Cardiac septum (tissue), 1 donor: ENCODE measurements at regions not wholly inside any gene's neighbourhood (a gene's known extent, or its start where the extent isn't known, plus 50 kb on each side); places are given as distances from the start of the nearest gene placed in this dataset.
"Not testable (repeated sequence)": the region's sequence is repeated elsewhere in the genome, so short reads cannot be mapped to it uniquely, and the experiment has no call there.

Source experiments
- DNase-seq: peaks from one replicate; pipeline ENCODE4 v3.0.0-alpha.2; 2020; ENCODE audit warnings: low spot score
- intact Hi-C: fragments of 100-400 bp; cut with DNase I; formaldehyde crosslinking; loops from one replicate; pipeline ENCODE4 v1.14.0; 2022
- donor health status: DM: no; HTN: no; CAD: no.

GRCh38 chr16:86070484-86070883, 171.5 kb downstream of the IRF8 start:
- intact Hi-C loops: loop anchor here (10.0 kb wide), 1 partner anchor 274 kb away; no protein-coding TSS in a partner anchor

GRCh38 chr16:86070971-86071370, 172.0 kb downstream of the IRF8 start:
- no peak for DNase-seq
- intact Hi-C loops: loop anchor here (10.0 kb wide), 1 partner anchor 274 kb away; no protein-coding TSS in a partner anchor

More at GRCh38 chr16:86070484-86070883, 171.5 kb downstream of the IRF8 start:
- no peak for DNase-seq

DNA sequence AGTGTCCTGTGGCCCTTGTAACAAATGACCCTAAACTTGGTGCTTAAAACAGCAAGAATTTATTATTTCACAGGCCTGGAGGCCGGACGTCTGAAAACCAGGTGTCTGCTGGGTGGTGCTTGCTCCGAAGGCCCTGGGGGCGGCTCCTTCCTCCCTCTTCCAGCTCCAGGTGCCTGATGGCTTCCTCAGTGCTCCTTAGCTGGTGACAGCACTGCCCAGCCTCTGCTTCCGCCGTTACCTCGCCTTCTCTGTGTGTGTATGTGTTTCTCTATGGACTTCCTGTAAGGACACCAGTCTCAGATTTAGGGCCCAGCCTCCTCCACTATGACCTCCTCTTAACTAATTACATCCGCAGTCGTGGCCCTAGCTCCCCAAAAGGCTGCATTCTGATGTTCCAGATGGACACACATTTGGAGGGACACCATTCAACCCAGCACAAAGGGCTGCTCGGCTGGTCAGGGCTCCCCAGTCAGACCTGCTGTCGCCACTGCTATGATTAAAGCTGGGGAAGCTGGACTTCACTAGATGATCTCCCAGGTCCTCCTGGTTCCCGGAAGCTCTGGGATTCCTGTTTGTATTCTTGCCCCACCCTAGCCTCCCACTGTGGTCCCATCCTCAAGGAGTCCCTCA, 172.8 kb downstream of the IRF8 start:
- intact Hi-C loops: loop anchor here (2.0 to 10.0 kb wide), 2 partner anchors 273 to 445 kb away; no protein-coding TSS in a partner anchor
- no peak for DNase-seq

DNA sequence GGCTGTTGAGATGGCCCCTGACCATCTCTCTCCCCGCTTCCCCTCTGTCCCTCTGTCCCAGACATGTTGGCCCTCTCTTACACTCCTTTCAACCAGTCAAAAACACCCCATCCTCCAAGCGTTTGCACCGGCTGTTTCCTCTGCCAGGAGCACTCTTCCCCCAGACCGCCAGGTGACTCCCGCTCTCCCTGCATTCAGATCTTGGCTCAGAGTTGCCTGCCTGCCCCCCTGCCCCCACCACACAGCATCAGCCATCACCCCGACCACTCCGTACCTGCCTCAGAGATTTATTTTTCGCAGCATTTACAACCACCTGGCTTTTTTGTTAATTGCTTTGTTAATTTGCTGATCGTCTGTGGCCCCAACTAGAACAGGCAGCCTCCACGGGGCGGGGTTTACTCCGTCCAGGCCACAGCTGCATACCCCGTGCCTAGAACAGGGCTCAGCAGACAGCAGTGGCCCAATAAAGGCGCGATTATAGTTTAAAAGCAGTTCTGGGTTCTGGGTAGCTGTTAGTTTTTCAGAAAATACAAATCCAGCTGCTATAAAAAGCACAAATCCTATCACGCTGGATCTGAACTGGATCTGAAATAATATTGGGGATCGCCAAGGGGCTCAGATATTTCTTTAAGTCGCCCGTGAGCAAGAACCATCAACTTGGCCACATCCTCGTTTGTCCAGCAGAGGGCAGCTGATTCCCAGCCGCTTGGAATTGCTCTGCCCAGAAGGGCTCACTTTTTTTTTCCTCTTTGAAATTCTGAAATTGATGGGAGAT, 173.6 kb downstream of the IRF8 start:
- intact Hi-C loops: loop anchor here (2.0 to 10.0 kb wide), 2 partner anchors 272 to 444 kb away; no protein-coding TSS in a partner anchor
- DNase-seq: no peak

- intact Hi-C loops: loop anchor here (2.0 to 10.0 kb wide), 2 partner anchors 272 to 444 kb away; no protein-coding TSS in a partner anchor
- DNase-seq: no peak
These were observed 174.2 kb downstream of the IRF8 start for GRCh38 chr16:86073103-86073625.

DNA sequence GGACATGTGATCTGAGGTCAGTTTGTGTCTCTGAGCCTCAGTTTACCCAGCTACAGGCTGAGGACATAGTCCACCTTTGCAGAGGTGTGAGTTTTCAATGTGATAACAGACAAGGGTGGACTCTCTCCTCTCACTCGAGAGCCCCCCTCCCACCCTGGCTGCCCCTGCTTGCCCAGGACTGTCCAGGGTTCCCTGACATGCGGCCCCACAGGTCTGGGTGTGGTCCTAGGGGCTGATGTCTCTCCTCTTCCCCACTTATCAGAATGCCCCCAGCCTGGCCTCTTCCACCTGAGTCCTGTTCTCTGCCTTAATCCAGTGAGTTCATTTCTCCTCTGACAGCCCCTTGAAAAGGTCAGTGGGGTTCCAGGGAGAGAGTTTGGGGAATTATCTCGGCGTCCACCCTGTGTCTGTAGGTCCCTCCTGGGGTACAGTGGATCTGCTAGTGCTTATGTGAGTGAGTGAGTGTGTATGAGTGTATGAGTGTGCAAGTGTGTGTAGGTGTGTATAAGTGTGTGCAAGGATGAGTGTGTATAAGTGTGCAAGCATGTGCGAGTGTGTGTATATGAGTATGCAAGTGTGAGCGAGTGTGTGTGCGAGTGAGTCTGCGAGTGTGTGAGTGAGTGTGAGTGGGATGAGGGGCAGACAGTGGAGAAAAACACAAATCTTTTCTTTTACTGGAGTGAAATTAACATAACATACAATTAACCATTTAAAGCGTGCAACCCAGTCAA, 175.0 kb downstream of the IRF8 start:
- no peak for DNase-seq
- intact Hi-C loops: loop anchor here (2.0 to 10.0 kb wide), 2 partner anchors 271 to 443 kb away; no protein-coding TSS in a partner anchor

- intact Hi-C loops: loop anchor here (10.0 kb wide), 1 partner anchor 270 kb away; no protein-coding TSS in a partner anchor
- DNase-seq: no peak
These were observed 175.9 kb downstream of the IRF8 start for GRCh38 chr16:86074651-86075487.

DNA sequence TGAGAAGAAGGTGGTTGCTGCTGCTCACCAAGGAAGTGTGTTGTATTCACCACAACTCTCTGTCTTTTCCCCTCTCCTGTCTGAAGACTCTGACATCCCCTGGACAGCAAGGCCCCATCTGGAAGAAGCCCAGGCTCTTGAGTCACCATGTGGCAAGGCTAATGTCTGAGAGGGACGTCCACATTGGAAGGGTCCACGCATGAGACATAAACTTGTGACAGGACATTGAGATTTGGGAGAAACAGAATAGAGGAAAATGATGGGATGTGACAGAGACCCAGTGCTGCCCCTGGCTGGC, 176.5 kb downstream of the IRF8 start:
- intact Hi-C loops: loop anchor here (10.0 kb wide), 1 partner anchor 269 kb away; no protein-coding TSS in a partner anchor
- DNase-seq: no peak

- DNase-seq: no peak
- intact Hi-C loops: loop anchor here (10.0 kb wide), 1 partner anchor 269 kb away; no protein-coding TSS in a partner anchor
These were observed 177.0 kb downstream of the IRF8 start for GRCh38 chr16:86075839-86076440.

- intact Hi-C loops: loop anchor here (10.0 kb wide), 1 partner anchor 268 kb away; no protein-coding TSS in a partner anchor
- no peak for DNase-seq
These were observed 177.6 kb downstream of the IRF8 start for GRCh38 chr16:86076606-86077005.

DNA sequence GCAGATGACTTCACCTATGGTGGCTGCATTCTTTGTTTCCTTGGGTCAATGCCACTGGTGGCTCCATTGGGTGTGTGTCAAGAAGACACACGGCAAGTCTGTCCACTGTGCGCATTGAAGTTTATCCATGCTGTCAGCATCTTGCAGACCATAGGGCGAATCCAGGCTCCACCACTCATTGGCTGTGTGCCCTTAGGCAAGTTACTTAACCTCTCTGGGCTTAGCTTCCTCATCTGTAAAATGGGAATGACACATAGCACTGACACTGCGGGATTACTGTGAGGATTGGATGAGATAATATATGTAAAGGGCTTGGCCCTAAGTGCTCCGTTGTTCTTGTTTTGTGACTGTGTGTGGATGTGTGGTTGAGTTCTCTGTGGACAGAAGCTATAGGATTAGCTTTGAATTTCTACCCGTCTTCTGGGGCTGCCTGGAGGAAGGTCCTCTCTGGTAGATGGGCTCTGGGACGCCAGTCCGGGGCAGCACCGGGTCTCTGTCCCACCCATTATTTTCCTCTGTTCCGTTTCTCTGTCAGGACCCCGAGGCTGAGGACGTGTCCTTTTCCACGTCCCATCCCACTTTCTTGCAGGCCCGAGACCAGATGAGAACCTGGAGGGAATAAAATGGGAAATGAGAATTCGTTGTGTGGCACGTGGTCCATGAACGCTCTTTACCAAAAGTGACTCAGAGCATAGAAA, 178.4 kb downstream of the IRF8 start:
- no peak for DNase-seq

DNA sequence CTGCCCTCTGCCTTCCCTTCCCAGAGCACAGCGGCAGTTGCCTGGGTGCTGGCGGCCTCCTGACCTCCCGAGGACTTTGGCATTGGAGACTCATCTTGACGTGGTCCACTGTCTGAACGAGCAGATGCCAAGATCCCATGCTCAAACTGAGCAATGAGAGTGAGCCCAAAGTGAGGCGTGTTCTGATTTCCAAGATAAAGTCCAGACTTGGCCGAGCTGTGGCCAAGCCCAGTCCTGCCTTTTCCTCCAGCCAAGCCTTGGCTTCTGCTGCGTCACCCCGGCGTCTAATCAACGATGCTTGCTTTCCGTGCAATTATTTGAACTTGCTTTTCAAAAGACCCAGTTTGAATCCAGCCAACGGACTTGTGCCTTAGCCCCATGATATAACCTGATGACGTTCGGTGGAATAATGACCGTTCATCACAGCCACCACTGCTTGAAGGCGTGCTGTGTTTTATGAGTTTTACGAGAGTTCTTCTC, 179.2 kb downstream of the IRF8 start:
- intact Hi-C loops: loop anchor here (10.0 kb wide), 1 partner anchor 267 kb away; no protein-coding TSS in a partner anchor
- no peak for DNase-seq

More for the DNA sequence above, 178.4 kb downstream of the IRF8 start:
- intact Hi-C loops: loop anchor here (10.0 kb wide), 1 partner anchor 267 kb away; no protein-coding TSS in a partner anchor

DNA sequence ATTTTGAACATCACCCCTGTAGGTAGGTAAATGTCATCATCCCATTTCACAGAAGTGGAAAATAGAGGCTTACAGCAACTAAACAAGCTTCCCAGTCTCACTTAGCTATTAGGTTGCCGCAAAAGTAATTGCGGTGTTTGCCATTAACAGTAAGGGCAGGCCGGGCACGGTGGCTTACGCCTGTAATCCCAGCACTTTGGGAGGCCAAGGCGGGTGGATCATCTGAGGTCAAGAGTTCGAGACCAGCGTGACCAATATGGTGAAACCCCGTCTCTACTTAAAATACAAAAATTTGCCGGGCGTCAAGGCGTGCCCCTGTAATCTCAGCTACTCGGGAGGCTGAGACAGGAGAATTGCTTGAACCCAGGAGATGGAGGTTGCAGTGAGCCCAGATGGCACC, 179.7 kb downstream of the IRF8 start:
- DNase-seq: not testable (repeated sequence)
- intact Hi-C loops: loop anchor here (10.0 kb wide), 1 partner anchor 266 kb away; no protein-coding TSS in a partner anchor

- no peak for DNase-seq
- intact Hi-C loops: loop anchor here (10.0 kb wide), 1 partner anchor 265 kb away; no protein-coding TSS in a partner anchor
These were observed 180.4 kb downstream of the IRF8 start for GRCh38 chr16:86079255-86079885.

DNA sequence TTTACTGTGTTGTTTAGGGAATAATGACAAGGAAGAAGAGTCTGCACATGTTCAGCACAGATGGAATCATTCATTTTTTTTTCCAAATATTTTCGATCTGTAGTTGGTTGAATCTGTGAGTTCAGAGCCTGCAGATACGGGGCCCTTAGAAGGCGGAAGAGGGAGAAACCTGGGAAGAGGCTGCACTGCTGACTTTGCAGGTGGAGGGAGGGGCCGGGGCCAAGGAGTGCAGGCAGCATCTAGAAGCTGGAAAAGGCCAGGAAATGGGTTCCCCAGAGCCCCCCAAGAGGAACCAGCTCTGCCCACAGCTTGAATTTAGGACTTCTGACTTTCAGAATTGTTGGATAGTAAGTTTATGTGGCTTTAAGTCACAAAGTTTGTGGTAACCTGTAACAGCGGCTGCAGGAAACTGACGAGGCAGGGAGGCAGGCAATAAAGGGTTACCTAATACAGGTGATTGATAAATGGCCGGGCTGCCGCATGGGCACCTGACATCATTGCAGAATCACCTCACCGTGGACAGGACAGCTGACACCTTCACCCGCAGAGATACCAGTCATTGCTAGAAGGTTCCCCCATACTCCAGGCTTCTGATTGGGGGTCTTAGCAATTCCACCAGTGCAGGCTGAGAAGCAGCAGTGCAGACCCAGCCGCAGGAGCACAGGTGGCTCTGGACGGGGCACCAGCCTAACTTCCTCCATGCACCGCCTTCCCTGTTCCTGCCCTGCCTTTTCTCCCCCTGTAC, 181.3 kb downstream of the IRF8 start:
- DNase-seq: no peak
- intact Hi-C loops: no loop called here

GRCh38 chr16:86080982-86081381, 182.0 kb downstream of the IRF8 start:
- intact Hi-C loops: no loop called here
- no peak for DNase-seq
